ENCODE measurements at regions not wholly inside any gene's neighbourhood (a gene's known extent, or its start where the extent isn't known, plus 50 kb on each side); places are given as distances from the start of the nearest gene placed in this dataset.

- no peaks in the 10 kb centered on the region for H3K27me3 ChIP-seq (ENCODE audit: control insufficient read depth, insufficient read depth, low read length)
- H3K9me3 ChIP-seq (ENCODE audit: control insufficient read depth in 2 of 2, low read length in 2 of 2) = no peaks in the 10 kb centered on the region
- H3K36me3 Mint-ChIP-seq = no peaks in the 10 kb centered on the region
- H3K27ac ChIP-seq (ENCODE audit: insufficient read depth, low read length, poor library complexity, severe bottlenecking) = no peak overlapping the region
- H3K4me3 Mint-ChIP-seq = peak overlapping the region in 1 of 4 donors; percentile 40
- H3K4me3 ChIP-seq (ENCODE audit: low read depth, low read length) = no peak overlapping the region
- H3K27me3 Mint-ChIP-seq = peaks cover 4% of the 10 kb centered on the region
- no peak for DNase-seq
- H3K9me3 Mint-ChIP-seq = no peaks in the 10 kb centered on the region
- H3K4me1 ChIP-seq (ENCODE audit: control insufficient read depth, insufficient read depth, low read length, poor library complexity, severe bottlenecking) = no peaks in the 10 kb centered on the region
- ATAC-seq (ENCODE audit: low read depth in 2 of 2) = no peak
- no peaks in the 10 kb centered on the region for H3K36me3 ChIP-seq (ENCODE audit: control insufficient read depth, insufficient read depth, low read length)
- H3K27ac Mint-ChIP-seq = no peak overlapping the region
- no peaks in the 10 kb centered on the region for H3K4me1 Mint-ChIP-seq
These were observed 302.1 kb upstream of the HSFY2 start for GRCh38 chrY:19075471-19076253.

GRCh38 chrY:19067435-19067834, 293.9 kb upstream of the HSFY2 start:
- H3K4me1 Mint-ChIP-seq = no peaks in the 10 kb centered on the region
- H3K36me3 Mint-ChIP-seq = no peaks in the 10 kb centered on the region
- no peaks in the 10 kb centered on the region for H3K27me3 Mint-ChIP-seq
- ATAC-seq (ENCODE audit: low read depth in 2 of 2) (no peak), DNase-seq (no peak)
- peaks cover 0 to 3% (median 0%) of the 10 kb centered on the region in 7 donors for H3K9me3 Mint-ChIP-seq
- H3K27ac Mint-ChIP-seq = no peak overlapping the region
- Histone ChIP-seq H3K4me1 (ENCODE audit: control insufficient read depth, insufficient read depth, low read length, poor library complexity, severe bottlenecking) (no peaks in the 10 kb centered on the region), H3K4me3 (ENCODE audit: low read depth, low read length) (no peak overlapping the region), H3K27me3 (ENCODE audit: control insufficient read depth, insufficient read depth, low read length) (no peaks in the 10 kb centered on the region), H3K36me3 (ENCODE audit: control insufficient read depth, insufficient read depth, low read length) (no peaks in the 10 kb centered on the region), H3K9me3 (ENCODE audit: control insufficient read depth in 2 of 2, low read length in 2 of 2) (no peaks in the 10 kb centered on the region), H3K27ac (ENCODE audit: insufficient read depth, low read length, poor library complexity, severe bottlenecking) (no peak overlapping the region)
- no peak overlapping the region for H3K4me3 Mint-ChIP-seq

GRCh38 chrY:19066447-19067190, 293.1 kb upstream of the HSFY2 start:
- Histone ChIP-seq H3K4me3 (ENCODE audit: low read depth, low read length) (no peak overlapping the region), H3K9me3 (ENCODE audit: control insufficient read depth in 2 of 2, low read length in 2 of 2) (no peaks in the 10 kb centered on the region), H3K27ac (ENCODE audit: insufficient read depth, low read length, poor library complexity, severe bottlenecking) (no peak overlapping the region), H3K36me3 (ENCODE audit: control insufficient read depth, insufficient read depth, low read length) (no peaks in the 10 kb centered on the region), H3K4me1 (ENCODE audit: control insufficient read depth, insufficient read depth, low read length, poor library complexity, severe bottlenecking) (no peaks in the 10 kb centered on the region), H3K27me3 (ENCODE audit: control insufficient read depth, insufficient read depth, low read length) (no peaks in the 10 kb centered on the region)
- Mint-ChIP-seq H3K4me1 (no peaks in the 10 kb centered on the region), H3K27me3 (no peaks in the 10 kb centered on the region), H3K36me3 (no peaks in the 10 kb centered on the region), H3K27ac (no peak overlapping the region), H3K4me3 (no peak overlapping the region), H3K9me3 (peaks cover 0 to 3% (median 0%) of the 10 kb centered on the region in 7 donors)
- DNase-seq = no peak
- no peak for ATAC-seq (ENCODE audit: low read depth in 2 of 2)

DNA sequence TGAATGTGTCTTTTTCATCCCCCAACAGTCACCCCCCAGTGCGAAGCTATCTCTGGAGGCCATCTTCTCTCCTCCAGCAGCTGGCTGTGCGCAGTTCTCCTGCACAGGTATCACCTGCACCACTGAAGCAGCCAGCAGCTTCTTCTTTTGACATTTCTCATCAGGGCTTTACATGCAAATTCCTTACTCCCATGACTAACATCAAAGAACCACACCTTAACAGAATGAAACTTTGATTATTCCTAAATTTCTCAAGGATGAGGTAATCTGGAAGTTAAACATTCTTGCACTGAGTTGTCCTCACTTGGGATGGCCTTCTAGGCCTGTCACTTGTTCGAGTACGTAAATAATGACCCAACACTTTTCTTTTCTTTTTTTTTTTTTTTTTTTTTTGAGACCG, 291.6 kb upstream of the HSFY2 start:
- no peaks in the 10 kb centered on the region for H3K4me1 ChIP-seq (ENCODE audit: control insufficient read depth, insufficient read depth, low read length, poor library complexity, severe bottlenecking)
- H3K27ac Mint-ChIP-seq = no peak overlapping the region
- no peaks in the 10 kb centered on the region for H3K36me3 Mint-ChIP-seq
- peaks cover 0 to 3% (median 0%) of the 10 kb centered on the region in 7 donors for H3K9me3 Mint-ChIP-seq
- no peaks in the 10 kb centered on the region for H3K27me3 Mint-ChIP-seq
- H3K36me3 ChIP-seq (ENCODE audit: control insufficient read depth, insufficient read depth, low read length) = no peaks in the 10 kb centered on the region
- ATAC-seq (ENCODE audit: low read depth in 2 of 2) (no peak), DNase-seq (no peak)
- no peak overlapping the region for H3K4me3 ChIP-seq (ENCODE audit: low read depth, low read length)
- no peak overlapping the region for H3K27ac ChIP-seq (ENCODE audit: insufficient read depth, low read length, poor library complexity, severe bottlenecking)
- H3K4me3 Mint-ChIP-seq = no peak overlapping the region
- H3K27me3 ChIP-seq (ENCODE audit: control insufficient read depth, insufficient read depth, low read length) = no peaks in the 10 kb centered on the region
- no peaks in the 10 kb centered on the region for H3K9me3 ChIP-seq (ENCODE audit: control insufficient read depth in 2 of 2, low read length in 2 of 2)
- H3K4me1 Mint-ChIP-seq = no peaks in the 10 kb centered on the region

DNA sequence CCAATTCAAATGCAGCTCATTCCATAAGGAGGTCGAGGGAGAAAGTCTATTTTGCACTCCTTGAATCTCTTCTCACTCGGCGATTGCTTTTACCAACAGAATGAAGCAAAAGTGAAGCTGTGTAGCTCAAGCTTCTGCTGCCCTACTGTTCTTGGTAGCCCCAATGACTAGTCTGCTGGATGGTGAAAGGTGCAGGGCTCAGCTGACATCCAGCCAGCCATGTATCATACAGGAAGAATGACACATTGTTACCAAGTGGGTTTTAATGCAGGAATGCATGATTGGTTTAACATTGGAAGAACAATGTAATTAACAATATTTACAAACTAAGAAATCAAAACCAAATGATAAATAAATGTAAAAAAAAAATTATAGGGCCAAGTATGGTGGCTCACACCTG, 286.2 kb upstream of the HSFY2 start:
- DNase-seq (no peak), ATAC-seq (ENCODE audit: low read depth in 2 of 2) (no peak)
- Mint-ChIP-seq H3K4me1 (no peaks in the 10 kb centered on the region), H3K4me3 (no peak overlapping the region), H3K27me3 (no peaks in the 10 kb centered on the region), H3K36me3 (no peaks in the 10 kb centered on the region), H3K9me3 (peaks cover 0 to 1% (median 0%) of the 10 kb centered on the region in 7 donors), H3K27ac (no peak overlapping the region)
- Histone ChIP-seq H3K4me3 (ENCODE audit: low read depth, low read length) (no peak overlapping the region), H3K4me1 (ENCODE audit: control insufficient read depth, insufficient read depth, low read length, poor library complexity, severe bottlenecking) (no peaks in the 10 kb centered on the region), H3K36me3 (ENCODE audit: control insufficient read depth, insufficient read depth, low read length) (no peaks in the 10 kb centered on the region), H3K27me3 (ENCODE audit: control insufficient read depth, insufficient read depth, low read length) (no peaks in the 10 kb centered on the region), H3K27ac (ENCODE audit: insufficient read depth, low read length, poor library complexity, severe bottlenecking) (no peak overlapping the region), H3K9me3 (ENCODE audit: control insufficient read depth in 2 of 2, low read length in 2 of 2) (no peaks in the 10 kb centered on the region)

GRCh38 chrY:19058831-19059370, 285.4 kb upstream of the HSFY2 start:
- DNase-seq (no peak), ATAC-seq (ENCODE audit: low read depth in 2 of 2) (no peak)
- Mint-ChIP-seq H3K4me1 (no peaks in the 10 kb centered on the region), H3K27me3 (no peaks in the 10 kb centered on the region), H3K4me3 (no peak overlapping the region), H3K9me3 (no peaks in the 10 kb centered on the region), H3K27ac (no peak overlapping the region), H3K36me3 (no peaks in the 10 kb centered on the region)
- no peaks in the 10 kb centered on the region for H3K4me1 ChIP-seq (ENCODE audit: control insufficient read depth, insufficient read depth, low read length, poor library complexity, severe bottlenecking)
- H3K9me3 ChIP-seq (ENCODE audit: control insufficient read depth in 2 of 2, low read length in 2 of 2) = no peaks in the 10 kb centered on the region
- no peaks in the 10 kb centered on the region for H3K27me3 ChIP-seq (ENCODE audit: control insufficient read depth, insufficient read depth, low read length)
- H3K36me3 ChIP-seq (ENCODE audit: control insufficient read depth, insufficient read depth, low read length) = no peaks in the 10 kb centered on the region
- no peak overlapping the region for H3K4me3 ChIP-seq (ENCODE audit: low read depth, low read length)
- H3K27ac ChIP-seq (ENCODE audit: insufficient read depth, low read length, poor library complexity, severe bottlenecking) = no peak overlapping the region

DNA sequence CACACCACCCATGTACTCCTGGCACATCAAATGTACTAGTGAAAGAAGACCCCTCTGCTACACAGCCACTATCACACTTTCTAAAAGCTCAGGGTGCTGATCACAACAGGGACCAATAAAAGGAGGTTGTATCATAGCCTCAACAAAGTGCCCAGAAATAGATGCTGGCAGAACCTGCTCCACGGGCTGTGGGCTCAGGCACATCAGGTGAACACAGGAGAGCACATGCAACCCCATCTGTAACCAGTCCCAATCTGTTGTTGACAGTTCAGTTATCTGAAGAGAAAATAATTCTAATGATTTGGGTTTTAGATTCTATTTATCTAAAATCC, 282.6 kb upstream of the HSFY2 start:
- Histone ChIP-seq H3K9me3 (ENCODE audit: control insufficient read depth in 2 of 2, low read length in 2 of 2) (no peaks in the 10 kb centered on the region), H3K4me3 (ENCODE audit: low read depth, low read length) (no peak overlapping the region), H3K27me3 (ENCODE audit: control insufficient read depth, insufficient read depth, low read length) (no peaks in the 10 kb centered on the region), H3K36me3 (ENCODE audit: control insufficient read depth, insufficient read depth, low read length) (no peaks in the 10 kb centered on the region), H3K4me1 (ENCODE audit: control insufficient read depth, insufficient read depth, low read length, poor library complexity, severe bottlenecking) (no peaks in the 10 kb centered on the region), H3K27ac (ENCODE audit: insufficient read depth, low read length, poor library complexity, severe bottlenecking) (no peak overlapping the region)
- Mint-ChIP-seq H3K36me3 (no peaks in the 10 kb centered on the region), H3K27me3 (no peaks in the 10 kb centered on the region), H3K4me1 (no peaks in the 10 kb centered on the region), H3K9me3 (no peaks in the 10 kb centered on the region), H3K27ac (no peak overlapping the region), H3K4me3 (no peak overlapping the region)
- ATAC-seq (ENCODE audit: low read depth in 2 of 2) (no peak), DNase-seq (no peak)
